AG09309 (cell line): ENCODE measurements at regions not wholly inside any gene's neighbourhood (a gene's known extent, or its start where the extent isn't known, plus 50 kb on each side); places are given as distances from the start of the nearest gene placed in this dataset.

Experiments used
- DNase-seq: peaks from one replicate; pipeline ENCODE4 v3.0.0-alpha.2; 2010; ENCODE audit warnings: low read depth
- H3K4me3 ChIP-seq: 2 replicates; pipeline ENCODE4 v1.5.1; 2011; ENCODE audit warnings: mild to moderate bottlenecking, low read depth, low read length, moderate library complexity; ENCODE audit not compliant: control insufficient read depth
- CTCF ChIP-seq: IDR thresholded peaks from 2 replicates; pipeline ENCODE4 v1.5.1; 2011; ENCODE audit warnings: mild to moderate bottlenecking, low read depth, low read length, inconsistent platforms; ENCODE audit not compliant: insufficient read depth, control insufficient read depth; ENCODE audit errors: missing control alignments

- peak; percentile 12 for TF ChIP-seq CTCF
- DNase-seq = no peak
- no peak overlapping the region for H3K4me3 ChIP-seq
Measured at GRCh38 chr2:239775623-239776435, 249.3 kb downstream of the NDUFA10 start.

GRCh38 chr2:239774933-239775622 is 250.1 kb downstream of the NDUFA10 start:
- H3K4me3 ChIP-seq = no peak overlapping the region
- no peak for TF ChIP-seq CTCF
- no peak for DNase-seq

GRCh38 chr2:239774142-239774462 is 251.0 kb downstream of the NDUFA10 start:
- no peak for TF ChIP-seq CTCF
- DNase-seq = no peak
- no peak overlapping the region for H3K4me3 ChIP-seq

GRCh38 chr2:239773228-239774141 is 251.7 kb downstream of the NDUFA10 start:
- TF ChIP-seq CTCF = no peak
- H3K4me3 ChIP-seq = no peak overlapping the region
- DNase-seq = no peak

GRCh38 chr2:239772721-239773120 is 252.4 kb downstream of the NDUFA10 start:
- no peak for TF ChIP-seq CTCF
- DNase-seq = no peak
- no peak overlapping the region for H3K4me3 ChIP-seq

GRCh38 chr2:239770246-239770639 is 254.9 kb downstream of the NDUFA10 start:
- no peak for DNase-seq
- H3K4me3 ChIP-seq = no peak overlapping the region
- TF ChIP-seq CTCF = no peak
